Glutamatergic neuron (in vitro differentiated cells): ENCODE measurements at regions not wholly inside any gene's neighbourhood (a gene's known extent, or its start where the extent isn't known, plus 50 kb on each side); places are given as distances from the start of the nearest gene placed in this dataset.

Source experiments
- DNase-seq: peaks from one replicate; pipeline ENCODE4 v3.0.0; 2022
- H3K27ac Mint-ChIP-seq: one replicate; pipeline ENCODE4 v1.8.0; 2020; ENCODE audit warnings: mild to moderate bottlenecking, mixed read lengths, inconsistent platforms; ENCODE audit not compliant: unreplicated experiment
- H3K27me3 Mint-ChIP-seq: one replicate; pipeline ENCODE4 v1.8.0; 2020; ENCODE audit warnings: mild to moderate bottlenecking, moderate library complexity, mixed read lengths, inconsistent platforms; ENCODE audit not compliant: unreplicated experiment
- H3K36me3 Mint-ChIP-seq: one replicate; pipeline ENCODE4 v1.8.0; 2020; ENCODE audit warnings: mild to moderate bottlenecking, mixed read lengths, inconsistent platforms; ENCODE audit not compliant: unreplicated experiment
- H3K4me1 Mint-ChIP-seq: one replicate; pipeline ENCODE4 v1.8.0; 2020; ENCODE audit warnings: mild to moderate bottlenecking, low read depth, mixed read lengths, inconsistent platforms; ENCODE audit not compliant: unreplicated experiment
- H3K4me3 Mint-ChIP-seq: one replicate; pipeline ENCODE4 v1.8.0; 2020; ENCODE audit warnings: mild to moderate bottlenecking, mixed read lengths, inconsistent platforms; ENCODE audit not compliant: unreplicated experiment
- H3K9me3 Mint-ChIP-seq: one replicate; pipeline ENCODE4 v1.8.0; 2020; ENCODE audit warnings: mild to moderate bottlenecking, moderate library complexity, mixed read lengths, inconsistent platforms; ENCODE audit not compliant: unreplicated experiment
- CTCF ChIP-seq: fragments of 200-600 bp; sonication (generic); IDR thresholded peaks from one replicate; pipeline ENCODE4 v1.5.0; 2021; ENCODE audit not compliant: partially characterized antibody, unreplicated experiment

GRCh38 chr17:12376276-12376675 is 289.4 kb upstream of the MYOCD start:
- Mint-ChIP-seq H3K4me3 (no peak overlapping the region), H3K4me1 (no peaks in the 10 kb centered on the region), H3K9me3 (no peaks in the 10 kb centered on the region), H3K27me3 (no peaks in the 10 kb centered on the region), H3K27ac (no peak overlapping the region), H3K36me3 (no peaks in the 10 kb centered on the region)
- TF ChIP-seq CTCF: no peak
- no peak for DNase-seq

GRCh38 chr17:12386225-12386624 is 279.5 kb upstream of the MYOCD start:
- Mint-ChIP-seq H3K4me1 (no peaks in the 10 kb centered on the region), H3K36me3 (no peaks in the 10 kb centered on the region), H3K4me3 (no peak overlapping the region), H3K9me3 (no peaks in the 10 kb centered on the region), H3K27me3 (no peaks in the 10 kb centered on the region), H3K27ac (no peak overlapping the region)
- TF ChIP-seq CTCF: no peak
- DNase-seq: no peak

GRCh38 chr17:12388226-12388625 is 277.5 kb upstream of the MYOCD start:
- TF ChIP-seq CTCF: no peak

GRCh38 chr17:12389421-12389820 is 276.3 kb upstream of the MYOCD start:
- Mint-ChIP-seq H3K4me1 (no peaks in the 10 kb centered on the region), H3K27ac (no peak overlapping the region), H3K27me3 (no peaks in the 10 kb centered on the region), H3K9me3 (no peaks in the 10 kb centered on the region), H3K4me3 (no peak overlapping the region), H3K36me3 (no peaks in the 10 kb centered on the region)
- no peak for TF ChIP-seq CTCF
- no peak for DNase-seq

More at GRCh38 chr17:12388226-12388625, 277.5 kb upstream of the MYOCD start:
- no peaks in the 10 kb centered on the region for H3K27me3 Mint-ChIP-seq
- no peaks in the 10 kb centered on the region for H3K9me3 Mint-ChIP-seq
- DNase-seq: no peak
- H3K4me3 Mint-ChIP-seq: no peak overlapping the region
- no peak overlapping the region for H3K27ac Mint-ChIP-seq
- H3K4me1 Mint-ChIP-seq: no peaks in the 10 kb centered on the region
- H3K36me3 Mint-ChIP-seq: no peaks in the 10 kb centered on the region

GRCh38 chr17:12390631-12391030 is 275.1 kb upstream of the MYOCD start:
- Mint-ChIP-seq H3K4me1 (no peaks in the 10 kb centered on the region), H3K27ac (no peak overlapping the region), H3K4me3 (no peak overlapping the region), H3K9me3 (no peaks in the 10 kb centered on the region), H3K36me3 (no peaks in the 10 kb centered on the region), H3K27me3 (no peaks in the 10 kb centered on the region)
- TF ChIP-seq CTCF: no peak
- no peak for DNase-seq
